T-cell (primary cell): ENCODE measurements at regions not wholly inside any gene's neighbourhood (a gene's known extent, or its start where the extent isn't known, plus 50 kb on each side); places are given as distances from the start of the nearest gene placed in this dataset.

ENCODE experiments used
- ATAC-seq, 4 experiments: fragments of 200-7000 bp in 3 of 4; fragments of 150-1000 bp in 1 of 4; cut with Tn5 transposase; replicated peaks in 1 of 4; 1 replicate in 3 of 4; 2 replicates in 1 of 4; pipeline ENCODE4 v1.10.0; 2021; ENCODE audit warnings: moderate library complexity in 3 of 4, mild to moderate bottlenecking in 2 of 4, moderate number of reproducible peaks in 1 of 4
- CTCF ChIA-PET, 2 donors: fragments of 300-600 bp; sonication (Branson Sonifier 250); formaldehyde crosslinking; loops; one replicate each; lab custom pipeline; 2022; ENCODE audit warnings: antibody characterized with exemption in 2 of 2; lab: Charles Lee
- POLR2A ChIA-PET, 2 donors: fragments of 300-600 bp; sonication (Branson Sonifier 250); formaldehyde crosslinking; loops; one replicate each; lab custom pipeline; 2022; ENCODE audit warnings: antibody characterized with exemption in 2 of 2; lab: Charles Lee
- DNase-seq, 35 experiments: peaks; one replicate each; pipeline versions ENCODE4 v3.0.0 to v3.0.0-alpha.2; 2013 to 2023
- H3K27ac ChIP-seq: one replicate; pipeline ENCODE4 v1.5.1; 2013; ENCODE audit warnings: low read length
- H3K27me3 ChIP-seq, 2 experiments: replicated peaks in 1 of 2; 1 replicate in 1 of 2; 2 replicates in 1 of 2; pipeline versions ENCODE4 v1.6.1 to v1.7.0; 2013; ENCODE audit warnings: low read length in 1 of 2, mixed read lengths in 1 of 2; ENCODE audit not compliant: control insufficient read depth in 2 of 2, insufficient read depth in 2 of 2; ENCODE audit errors: extremely low read depth in 1 of 2
- H3K36me3 ChIP-seq, 2 donors: 1 replicate in 1 of 2; 2 replicates in 1 of 2; pipeline versions ENCODE4 v1.6.1 to v1.7.0; 2013; ENCODE audit warnings: low read length in 1 of 2; ENCODE audit not compliant: control insufficient read depth in 2 of 2, insufficient read depth in 1 of 2; ENCODE audit errors: extremely low read depth in 1 of 2
- H3K4me1 ChIP-seq, 2 experiments: 1 replicate in 1 of 2; 2 replicates in 1 of 2; pipeline versions ENCODE4 v1.6.1 to v1.7.0; 2013; ENCODE audit warnings: low read length in 2 of 2, mixed read lengths in 1 of 2; ENCODE audit not compliant: insufficient read depth in 2 of 2, control insufficient read depth in 1 of 2; ENCODE audit errors: extremely low read depth in 1 of 2
- H3K4me3 ChIP-seq, 2 donors: 1 replicate in 1 of 2; 2 replicates in 1 of 2; pipeline versions ENCODE4 v1.5.1 to v1.7.0; 2013; ENCODE audit warnings: mild to moderate bottlenecking in 2 of 2, low read length in 1 of 2, moderate library complexity in 1 of 2; ENCODE audit not compliant: control insufficient read depth in 1 of 2; ENCODE audit errors: extremely low read depth in 1 of 2
- H3K9me3 ChIP-seq: 2 replicates; pipeline ENCODE4 v1.7.0; 2013
- H3K27ac Mint-ChIP-seq, 2 donors: one replicate each; pipeline ENCODE4 v1.8.0; 2020 to 2021; ENCODE audit warnings: mild to moderate bottlenecking in 2 of 2, mixed read lengths in 2 of 2
- H3K27me3 Mint-ChIP-seq, 2 donors: one replicate each; pipeline ENCODE4 v1.8.0; 2021 to 2022; ENCODE audit warnings: mixed read lengths in 2 of 2
- H3K36me3 Mint-ChIP-seq: one replicate; pipeline ENCODE4 v1.8.0; 2021; ENCODE audit warnings: mixed read lengths
- H3K4me1 Mint-ChIP-seq, 3 donors: one replicate each; pipeline ENCODE4 v1.8.0; 2020 to 2022; ENCODE audit warnings: mixed read lengths in 3 of 3, mild to moderate bottlenecking in 1 of 3
- H3K4me3 Mint-ChIP-seq, 3 donors: one replicate each; pipeline ENCODE4 v1.8.0; 2020 to 2022; ENCODE audit warnings: mild to moderate bottlenecking in 3 of 3, mixed read lengths in 3 of 3, moderate library complexity in 3 of 3
- H3K9me3 Mint-ChIP-seq, 3 donors: one replicate each; pipeline ENCODE4 v1.8.0; 2020 to 2022; ENCODE audit warnings: mixed read lengths in 3 of 3
- WGBS: methylation state at CpG from one replicate; pipeline ENCODE4 v1.1.5; 2013; ENCODE audit warnings: missing lambda C conversion rate; ENCODE audit not compliant: insufficient coverage; 5-methylcytosine and 5-hydroxymethylcytosine counted together

DNA sequence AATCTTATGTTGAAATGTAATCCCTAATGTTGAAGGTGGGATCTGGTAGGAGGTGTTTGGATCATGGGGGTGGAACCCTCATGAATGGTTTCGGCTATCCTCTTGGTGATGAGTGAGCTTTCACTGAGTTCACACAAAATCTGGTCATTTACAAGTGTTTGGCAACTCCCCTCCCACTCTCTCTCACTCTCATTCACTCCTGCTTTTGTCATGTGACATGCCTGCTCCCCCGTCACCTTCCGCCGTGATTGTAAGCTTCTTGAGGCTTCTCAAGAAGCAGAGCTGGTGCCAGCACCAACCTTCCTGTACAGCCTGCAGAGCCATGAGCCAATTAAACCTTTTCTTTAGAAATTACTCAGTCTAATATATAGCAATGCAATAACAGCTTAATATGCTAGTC, 245.4 kb downstream of the BMP4 start:
- Mint-ChIP-seq H3K9me3 (peaks cover 4 to 8% (median 5%) of the 10 kb centered on the region in 3 donors), H3K27me3 (no peaks in the 10 kb centered on the region), H3K27ac (no peak overlapping the region), H3K4me1 (no peaks in the 10 kb centered on the region), H3K4me3 (no peak overlapping the region), H3K36me3 (no peaks in the 10 kb centered on the region)
- no CpG with 5 or more reads among the region's 4 CpGs for WGBS
- Histone ChIP-seq H3K27me3 (no peaks in the 10 kb centered on the region), H3K36me3 (no peaks in the 10 kb centered on the region), H3K4me1 (no peaks in the 10 kb centered on the region), H3K4me3 (no peak overlapping the region), H3K27ac (no peak overlapping the region), H3K9me3 (no peaks in the 10 kb centered on the region)
- no peak for DNase-seq
- no peak for ATAC-seq
- CTCF ChIA-PET: no interaction called here
- POLR2A ChIA-PET: no interaction called here

DNA sequence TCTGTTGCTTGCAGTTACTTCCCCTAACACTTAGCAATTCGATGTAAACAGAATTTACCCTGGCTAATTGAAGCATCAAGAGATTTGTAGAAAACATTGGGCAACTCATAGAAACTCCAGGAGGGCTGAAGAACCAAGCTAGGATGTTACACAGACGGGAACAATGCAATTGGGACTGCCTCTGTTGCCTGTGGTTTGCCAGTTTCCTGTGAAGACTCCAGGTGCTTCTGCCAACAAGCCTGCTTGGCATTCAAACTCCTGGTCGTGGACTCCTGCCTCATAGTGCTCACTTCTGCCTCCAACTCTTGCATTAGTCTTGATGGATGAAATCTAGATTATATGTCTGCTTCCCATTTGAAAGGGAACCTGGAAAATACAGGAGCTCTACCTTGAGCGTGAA, 246.0 kb downstream of the BMP4 start:
- no peak for ATAC-seq
- POLR2A ChIA-PET: no interaction called here
- Mint-ChIP-seq H3K36me3 (no peaks in the 10 kb centered on the region), H3K4me3 (no peak overlapping the region), H3K9me3 (peaks cover 4 to 9% (median 5%) of the 10 kb centered on the region in 3 donors), H3K4me1 (no peaks in the 10 kb centered on the region), H3K27ac (no peak overlapping the region), H3K27me3 (no peaks in the 10 kb centered on the region)
- WGBS: 41% methylated on average over 2 of the region's 4 CpGs
- H3K4me3 ChIP-seq: no peak overlapping the region
- no peaks in the 10 kb centered on the region for H3K36me3 ChIP-seq
- CTCF ChIA-PET: no interaction called here
- H3K27me3 ChIP-seq: no peaks in the 10 kb centered on the region
- no peaks in the 10 kb centered on the region for H3K9me3 ChIP-seq
- H3K4me1 ChIP-seq: no peaks in the 10 kb centered on the region
- H3K27ac ChIP-seq: no peak overlapping the region
- no peak for DNase-seq

- no peak overlapping the region for H3K27ac Mint-ChIP-seq
- no peaks in the 10 kb centered on the region for H3K27me3 Mint-ChIP-seq
- no peak for DNase-seq
- Histone ChIP-seq H3K9me3 (no peaks in the 10 kb centered on the region), H3K4me3 (no peak overlapping the region), H3K27ac (no peak overlapping the region), H3K36me3 (no peaks in the 10 kb centered on the region), H3K27me3 (no peaks in the 10 kb centered on the region), H3K4me1 (no peaks in the 10 kb centered on the region)
- H3K9me3 Mint-ChIP-seq: peaks cover 4 to 9% (median 5%) of the 10 kb centered on the region in 3 donors
- no peaks in the 10 kb centered on the region for H3K4me1 Mint-ChIP-seq
- ATAC-seq: no peak
- H3K4me3 Mint-ChIP-seq: no peak overlapping the region
- POLR2A ChIA-PET: no interaction called here
- H3K36me3 Mint-ChIP-seq: no peaks in the 10 kb centered on the region
- WGBS: no CpG with 5 or more reads among the region's 3 CpGs
- CTCF ChIA-PET: no interaction called here
Measured at GRCh38 chr14:53709381-53709780, 247.2 kb downstream of the BMP4 start.

DNA sequence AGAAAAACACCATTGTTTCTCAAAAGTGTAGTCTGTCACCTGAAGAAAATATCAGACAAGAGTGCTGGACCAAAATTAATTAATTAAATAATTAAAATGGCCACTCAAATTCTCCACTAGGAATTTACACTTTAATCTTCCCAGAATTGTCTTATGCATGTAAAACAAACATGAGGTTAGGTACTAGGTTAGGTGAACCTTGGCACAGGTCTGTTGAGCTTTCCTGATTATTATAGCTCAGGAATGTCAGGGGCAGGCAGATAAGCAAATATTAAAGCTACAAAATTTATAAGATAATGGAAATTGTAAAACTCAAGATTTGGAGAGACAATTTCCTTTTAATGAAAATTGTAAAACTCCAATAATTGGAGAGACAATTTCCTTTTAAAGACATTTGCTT, 253.2 kb downstream of the BMP4 start:
- H3K4me3 ChIP-seq: no peak overlapping the region
- no peaks in the 10 kb centered on the region for H3K4me1 Mint-ChIP-seq
- H3K4me1 ChIP-seq: no peaks in the 10 kb centered on the region
- ATAC-seq (no peak), DNase-seq (no peak)
- peaks cover 9 to 15% (median 10%) of the 10 kb centered on the region in 3 donors for H3K9me3 Mint-ChIP-seq
- H3K9me3 ChIP-seq: no peaks in the 10 kb centered on the region
- H3K4me3 Mint-ChIP-seq: no peak overlapping the region
- no peak overlapping the region for H3K27ac ChIP-seq
- H3K27me3 ChIP-seq: no peaks in the 10 kb centered on the region
- H3K36me3 ChIP-seq: no peaks in the 10 kb centered on the region
- H3K27me3 Mint-ChIP-seq: no peaks in the 10 kb centered on the region
- POLR2A ChIA-PET: no interaction called here
- CTCF ChIA-PET: no interaction called here
- H3K27ac Mint-ChIP-seq: no peak overlapping the region
- no peaks in the 10 kb centered on the region for H3K36me3 Mint-ChIP-seq

DNA sequence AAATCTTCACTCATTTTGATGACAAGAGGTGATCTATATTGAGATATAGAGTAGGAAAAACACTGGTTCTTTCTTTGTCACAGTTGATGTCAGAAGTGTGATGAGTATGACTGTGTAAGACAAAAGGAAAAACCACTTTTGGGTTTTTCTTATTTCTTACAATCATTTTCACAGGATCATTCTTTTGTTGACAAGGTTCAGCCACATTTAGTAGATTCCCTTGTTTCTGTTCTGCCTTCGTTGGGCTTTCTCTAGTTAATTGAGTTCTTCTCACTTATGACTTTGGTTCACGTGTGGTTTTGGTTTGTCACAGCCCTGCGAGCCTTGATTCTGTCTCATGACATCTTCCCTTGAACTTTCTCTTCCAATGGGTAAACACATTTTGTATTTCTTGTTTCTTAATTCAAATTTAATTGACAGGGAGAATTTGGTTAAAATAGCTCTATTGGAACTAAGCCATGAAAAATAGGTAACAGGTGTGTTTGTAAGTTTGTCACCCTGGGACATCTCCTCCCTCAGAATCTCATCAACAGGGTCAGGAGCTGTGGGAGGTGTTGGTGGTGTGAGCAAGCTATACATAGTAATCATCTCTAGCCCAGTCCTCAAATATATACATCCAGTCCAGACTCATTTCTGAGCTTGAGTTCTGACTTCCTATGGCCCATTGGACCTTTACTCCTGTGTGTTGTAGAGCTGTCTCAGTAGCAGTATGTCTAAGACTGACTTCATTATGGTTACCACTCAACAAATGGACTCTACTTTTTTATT, 255.3 kb downstream of the BMP4 start:
- H3K27me3 Mint-ChIP-seq: no peaks in the 10 kb centered on the region
- no peaks in the 10 kb centered on the region for H3K4me1 Mint-ChIP-seq
- CTCF ChIA-PET: interaction anchor here in 1 of 2 donors (0.6 to 0.7 kb wide), 2 partner anchors 25 to 464 kb away, joined by 3 to 4 read pairs; no protein-coding TSS in a partner anchor
- DNase-seq (no peak), ATAC-seq (no peak)
- H3K27ac Mint-ChIP-seq: no peak overlapping the region
- H3K4me3 ChIP-seq: no peak overlapping the region
- no peaks in the 10 kb centered on the region for H3K27me3 ChIP-seq
- 33% methylated on average over 1 of the region's 3 CpGs for WGBS
- H3K36me3 ChIP-seq: no peaks in the 10 kb centered on the region
- no peaks in the 10 kb centered on the region for H3K4me1 ChIP-seq
- no peaks in the 10 kb centered on the region for H3K9me3 ChIP-seq
- no peak overlapping the region for H3K27ac ChIP-seq
- POLR2A ChIA-PET: no interaction called here
- H3K36me3 Mint-ChIP-seq: no peaks in the 10 kb centered on the region
- no peak overlapping the region for H3K4me3 Mint-ChIP-seq
- peaks cover 5 to 16% (median 5%) of the 10 kb centered on the region in 3 donors for H3K9me3 Mint-ChIP-seq

- CTCF ChIA-PET: no interaction called here
Measured at GRCh38 chr14:53696217-53696965, 260.2 kb downstream of the BMP4 start.

More at GRCh38 chr14:53696217-53696965, 260.2 kb downstream of the BMP4 start:
- no peak overlapping the region for H3K27ac ChIP-seq
- H3K4me3 ChIP-seq: no peak overlapping the region
- Mint-ChIP-seq H3K4me3 (no peak overlapping the region), H3K9me3 (peaks cover 10 to 19% (median 11%) of the 10 kb centered on the region in 3 donors), H3K36me3 (no peaks in the 10 kb centered on the region), H3K4me1 (no peaks in the 10 kb centered on the region), H3K27ac (no peak overlapping the region), H3K27me3 (no peaks in the 10 kb centered on the region)
- H3K4me1 ChIP-seq: no peaks in the 10 kb centered on the region
- no peaks in the 10 kb centered on the region for H3K36me3 ChIP-seq
- no CpG with 5 or more reads among the region's 3 CpGs for WGBS
- ATAC-seq (no peak), DNase-seq (no peak)
- H3K9me3 ChIP-seq: no peaks in the 10 kb centered on the region
- H3K27me3 ChIP-seq: no peaks in the 10 kb centered on the region
- POLR2A ChIA-PET: no interaction called here
